Right atrium auricular region (tissue), 2 donors: ENCODE measurements at regions not wholly inside any gene's neighbourhood (a gene's known extent, or its start where the extent isn't known, plus 50 kb on each side); places are given as distances from the start of the nearest gene placed in this dataset.

Source experiments
- DNase-seq: peaks from one replicate; pipeline ENCODE4 v3.0.0-alpha.2; 2019; ENCODE audit warnings: low spot score
- H3K27ac ChIP-seq, 2 donors: fragments of 200-600 bp; sonication (generic); 1 replicate in 1 of 2; 2 replicates in 1 of 2; pipeline ENCODE4 v1.5.1; 2016 to 2019
- H3K27me3 ChIP-seq, 2 donors: fragments of 200-600 bp; sonication (generic); one replicate each; pipeline versions ENCODE4 v1.5.1 to v1.6.0; 2017 to 2019
- H3K36me3 ChIP-seq: fragments of 200-600 bp; sonication (generic); one replicate; pipeline ENCODE4 v1.5.1; 2016
- H3K4me1 ChIP-seq, 2 donors: fragments of 200-600 bp; sonication (generic); one replicate each; pipeline versions ENCODE4 v1.5.1 to v1.6.0; 2017 to 2019
- H3K4me3 ChIP-seq, 2 donors: fragments of 200-600 bp; sonication (generic); 1 replicate in 1 of 2; 2 replicates in 1 of 2; pipeline ENCODE4 v1.5.1; 2017 to 2019; ENCODE audit warnings: mild to moderate bottlenecking in 1 of 2, moderate library complexity in 1 of 2
- H3K9me3 ChIP-seq, 2 donors: fragments of 200-600 bp; sonication (generic); one replicate each; pipeline ENCODE4 v1.5.1; 2019
- TF ChIP-seq, protein P1 (sequence below), 2 donors: fragments of 200-600 bp; sonication (generic); IDR thresholded peaks; one replicate each; pipeline ENCODE4 v1.5.1; 2019; ENCODE audit warnings: antibody characterized with exemption in 2 of 2

GRCh38 chr6:97535800-97536199 lies 252.8 kb upstream of the MMS22L start:
- Histone ChIP-seq H3K36me3 (no peaks in the 10 kb centered on the region), H3K4me3 (no peak overlapping the region), H3K9me3 (no peaks in the 10 kb centered on the region), H3K4me1 (no peaks in the 10 kb centered on the region), H3K27me3 (no peaks in the 10 kb centered on the region), H3K27ac (no peak overlapping the region)
- no peak for DNase-seq
- TF ChIP-seq, protein P1, sequence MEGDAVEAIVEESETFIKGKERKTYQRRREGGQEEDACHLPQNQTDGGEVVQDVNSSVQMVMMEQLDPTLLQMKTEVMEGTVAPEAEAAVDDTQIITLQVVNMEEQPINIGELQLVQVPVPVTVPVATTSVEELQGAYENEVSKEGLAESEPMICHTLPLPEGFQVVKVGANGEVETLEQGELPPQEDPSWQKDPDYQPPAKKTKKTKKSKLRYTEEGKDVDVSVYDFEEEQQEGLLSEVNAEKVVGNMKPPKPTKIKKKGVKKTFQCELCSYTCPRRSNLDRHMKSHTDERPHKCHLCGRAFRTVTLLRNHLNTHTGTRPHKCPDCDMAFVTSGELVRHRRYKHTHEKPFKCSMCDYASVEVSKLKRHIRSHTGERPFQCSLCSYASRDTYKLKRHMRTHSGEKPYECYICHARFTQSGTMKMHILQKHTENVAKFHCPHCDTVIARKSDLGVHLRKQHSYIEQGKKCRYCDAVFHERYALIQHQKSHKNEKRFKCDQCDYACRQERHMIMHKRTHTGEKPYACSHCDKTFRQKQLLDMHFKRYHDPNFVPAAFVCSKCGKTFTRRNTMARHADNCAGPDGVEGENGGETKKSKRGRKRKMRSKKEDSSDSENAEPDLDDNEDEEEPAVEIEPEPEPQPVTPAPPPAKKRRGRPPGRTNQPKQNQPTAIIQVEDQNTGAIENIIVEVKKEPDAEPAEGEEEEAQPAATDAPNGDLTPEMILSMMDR (IDR thresholded peaks at IDR 0.05) = no peak

- H3K27me3 ChIP-seq = no peaks in the 10 kb centered on the region
- H3K4me3 ChIP-seq = no peak overlapping the region
- TF ChIP-seq, protein P1 (IDR thresholded peaks at IDR 0.05) = no peak
- no peak overlapping the region for H3K27ac ChIP-seq
- DNase-seq = no peak
- H3K9me3 ChIP-seq = no peaks in the 10 kb centered on the region
- H3K4me1 ChIP-seq = no peaks in the 10 kb centered on the region
- no peaks in the 10 kb centered on the region for H3K36me3 ChIP-seq
These were observed 265.3 kb upstream of the MMS22L start for GRCh38 chr6:97548354-97548753.

DNA sequence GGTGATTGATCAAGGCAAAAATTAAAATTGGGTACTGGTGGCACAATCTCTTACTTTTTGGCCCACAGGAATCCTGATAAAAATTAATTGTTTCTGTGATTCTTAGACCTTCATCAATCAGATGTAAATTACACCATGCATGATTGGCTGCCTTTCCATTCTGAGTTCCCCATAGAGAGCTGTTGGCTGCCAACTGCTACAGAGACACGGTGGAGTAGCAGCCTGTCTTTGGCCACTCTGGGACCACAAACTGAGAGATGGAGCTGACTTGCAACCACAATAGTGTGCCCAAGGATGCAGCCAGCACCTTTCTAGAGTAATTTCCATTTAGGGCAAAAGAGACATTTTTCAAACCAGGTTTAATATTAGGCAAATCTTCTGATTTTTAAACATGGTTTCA lies 274.3 kb upstream of the MMS22L start:
- Histone ChIP-seq H3K4me1 (no peaks in the 10 kb centered on the region), H3K27ac (no peak overlapping the region), H3K9me3 (no peaks in the 10 kb centered on the region), H3K36me3 (no peaks in the 10 kb centered on the region), H3K27me3 (no peaks in the 10 kb centered on the region), H3K4me3 (no peak overlapping the region)
- no peak for DNase-seq
- TF ChIP-seq, protein P1 (IDR thresholded peaks at IDR 0.05) = no peak

DNA sequence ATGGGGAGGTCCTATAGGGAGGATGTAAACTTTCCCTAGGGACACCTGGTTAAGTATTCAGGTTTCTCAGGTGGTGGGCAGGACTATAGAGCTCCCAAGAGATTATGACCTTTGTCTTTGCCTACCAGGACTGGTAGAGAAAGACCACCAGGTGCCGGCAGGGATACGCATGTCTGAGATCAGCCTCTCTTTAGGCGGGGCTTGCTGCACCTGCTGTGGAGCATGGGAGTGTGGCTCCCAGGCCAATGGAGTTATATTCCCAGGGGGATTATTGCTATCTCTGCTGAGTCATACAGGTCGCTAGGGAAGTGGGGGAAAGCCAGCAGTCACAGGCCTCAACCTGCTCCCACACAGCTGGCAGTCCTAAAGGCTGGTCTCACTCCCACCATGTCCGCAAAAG lies 280.5 kb upstream of the MMS22L start:
- Histone ChIP-seq H3K4me3 (no peak overlapping the region), H3K9me3 (no peaks in the 10 kb centered on the region), H3K4me1 (no peaks in the 10 kb centered on the region), H3K27me3 (no peaks in the 10 kb centered on the region), H3K36me3 (no peaks in the 10 kb centered on the region), H3K27ac (no peak overlapping the region)
- TF ChIP-seq, protein P1 (IDR thresholded peaks at IDR 0.05) = no peak
- DNase-seq = no peak

GRCh38 chr6:97572943-97573342 lies 289.9 kb upstream of the MMS22L start:
- no peaks in the 10 kb centered on the region for H3K9me3 ChIP-seq
- DNase-seq = no peak
- H3K4me3 ChIP-seq = no peak overlapping the region
- H3K36me3 ChIP-seq = no peaks in the 10 kb centered on the region
- no peak overlapping the region for H3K27ac ChIP-seq
- TF ChIP-seq, protein P1 (IDR thresholded peaks at IDR 0.05) = no peak
- no peaks in the 10 kb centered on the region for H3K4me1 ChIP-seq
- H3K27me3 ChIP-seq = no peaks in the 10 kb centered on the region

- Histone ChIP-seq H3K9me3 (no peaks in the 10 kb centered on the region), H3K36me3 (no peaks in the 10 kb centered on the region), H3K27me3 (no peaks in the 10 kb centered on the region), H3K4me3 (no peak overlapping the region), H3K27ac (no peak overlapping the region), H3K4me1 (no peaks in the 10 kb centered on the region)
- no peak for DNase-seq
- TF ChIP-seq, protein P1 (IDR thresholded peaks at IDR 0.05) = peak in 1 of 2 donors; percentile 51
These were observed 303.3 kb upstream of the MMS22L start for GRCh38 chr6:97586344-97586743.
